ENCODE measurements at regions not wholly inside any gene's neighbourhood (a gene's known extent, or its start where the extent isn't known, plus 50 kb on each side); places are given as distances from the start of the nearest gene placed in this dataset.

GRCh38 chr7:11233871-11234270 is 260.2 kb downstream of the PHF14 start:
- TF ChIP-seq ISL1 (CRISPR knock-in tag; IDR thresholded peaks at IDR 0.05) (no peak), PATZ1 (CRISPR knock-in tag; IDR thresholded peaks at IDR 0.05; ENCODE audit: borderline replicate concordance) (no peak), TSHZ2 (CRISPR knock-in tag; IDR thresholded peaks at IDR 0.05) (no peak), CREB5 (CRISPR knock-in tag; IDR thresholded peaks at IDR 0.05; ENCODE audit: low read depth) (no peak), POU6F1 (CRISPR knock-in tag; IDR thresholded peaks at IDR 0.05; ENCODE audit: borderline replicate concordance, low read depth) (no peak), RARB (CRISPR knock-in tag; IDR thresholded peaks at IDR 0.05) (no peak), SNAI2 (CRISPR knock-in tag; IDR thresholded peaks at IDR 0.05) (no peak), ZNF565 (CRISPR knock-in tag; conservative IDR thresholded peaks at IDR 0.05; ENCODE audit: low read depth) (no peak), ARNTL (CRISPR knock-in tag; IDR thresholded peaks at IDR 0.05; ENCODE audit: borderline replicate concordance, low read depth) (no peak), TOX (CRISPR knock-in tag; IDR thresholded peaks at IDR 0.05; ENCODE audit: borderline replicate concordance) (no peak), GLIS3 (CRISPR knock-in tag; IDR thresholded peaks at IDR 0.05) (no peak), TCF4 (CRISPR knock-in tag; IDR thresholded peaks at IDR 0.05; ENCODE audit: borderline replicate concordance) (no peak), CSDC2 (CRISPR knock-in tag; IDR thresholded peaks at IDR 0.05) (no peak)

Data from SK-N-SH treated with all-trans-retinoic acid at 6 μM for 48 hours (cell line).